CD4-positive, alpha-beta T cell treated with Interleukin-4 for 1 hour (primary cell): ENCODE measurements at regions not wholly inside any gene's neighbourhood (a gene's known extent, or its start where the extent isn't known, plus 50 kb on each side); places are given as distances from the start of the nearest gene placed in this dataset.

Experiments
- DNase-seq, 2 donors: peaks; one replicate each; pipeline ENCODE4 v3.0.0-alpha.2; 2020 to 2022

GRCh38 chr1:79845936-79846335 lies 839.4 kb upstream of the ADGRL4 start:
- DNase-seq = no peak

DNA sequence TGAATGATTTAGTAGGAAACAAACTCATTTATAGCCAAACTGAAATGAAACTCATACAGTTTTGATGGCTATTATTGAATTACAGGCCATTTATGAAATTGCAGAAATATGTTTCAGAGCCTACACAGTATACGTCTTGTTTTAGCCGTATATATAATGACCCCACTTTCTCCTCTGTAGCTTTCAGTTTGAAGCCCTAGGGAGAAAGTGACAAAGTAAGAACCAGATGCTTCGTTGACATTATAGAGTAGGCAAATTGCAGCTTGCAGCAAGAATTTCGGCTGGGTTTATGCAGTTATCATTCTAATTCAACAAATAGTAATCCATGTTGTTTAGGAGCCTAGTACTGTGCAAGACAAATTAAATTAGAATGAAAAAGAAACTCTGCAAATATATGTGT lies 836.3 kb upstream of the ADGRL4 start:
- no peak for DNase-seq

DNA sequence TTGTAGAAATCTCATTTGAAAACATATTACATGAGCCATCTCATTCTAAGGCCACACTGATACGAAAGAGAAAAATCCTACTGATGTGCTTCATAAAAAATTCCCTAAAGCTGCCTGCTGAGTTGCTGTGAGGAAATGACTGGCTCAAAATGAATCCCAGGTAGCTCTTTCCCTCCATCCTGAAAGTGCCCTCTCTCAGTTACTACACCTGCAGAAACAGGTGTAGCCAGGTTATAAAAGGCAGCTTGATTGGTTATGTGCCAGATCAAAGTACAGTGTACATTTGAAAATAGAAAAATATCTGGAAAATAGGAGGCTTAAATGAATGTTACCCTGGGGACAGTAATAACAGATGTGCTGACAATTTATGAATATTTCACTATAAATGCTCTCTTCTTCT lies 833.4 kb upstream of the ADGRL4 start:
- DNase-seq = no peak

GRCh38 chr1:79827446-79827845 lies 820.9 kb upstream of the ADGRL4 start:
- no peak for DNase-seq

DNA sequence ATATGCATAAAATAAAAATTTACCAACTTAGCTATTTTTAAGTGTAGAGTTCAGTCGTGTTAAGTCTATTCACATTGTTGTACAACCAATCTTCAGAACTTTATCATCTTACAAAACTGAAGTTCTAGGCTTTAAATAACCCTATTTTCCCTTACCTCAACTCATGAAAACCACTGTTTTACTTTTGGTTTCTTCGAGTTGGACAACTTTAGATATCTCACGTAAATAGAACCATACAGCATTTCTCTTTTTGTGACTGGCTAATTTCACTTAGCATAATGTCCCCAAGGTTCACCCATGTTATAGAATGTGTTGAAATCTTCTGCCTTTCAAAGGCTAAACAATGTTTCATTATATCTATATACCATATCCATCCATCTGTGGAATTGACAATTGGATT lies 819.0 kb upstream of the ADGRL4 start:
- DNase-seq = no peak

DNA sequence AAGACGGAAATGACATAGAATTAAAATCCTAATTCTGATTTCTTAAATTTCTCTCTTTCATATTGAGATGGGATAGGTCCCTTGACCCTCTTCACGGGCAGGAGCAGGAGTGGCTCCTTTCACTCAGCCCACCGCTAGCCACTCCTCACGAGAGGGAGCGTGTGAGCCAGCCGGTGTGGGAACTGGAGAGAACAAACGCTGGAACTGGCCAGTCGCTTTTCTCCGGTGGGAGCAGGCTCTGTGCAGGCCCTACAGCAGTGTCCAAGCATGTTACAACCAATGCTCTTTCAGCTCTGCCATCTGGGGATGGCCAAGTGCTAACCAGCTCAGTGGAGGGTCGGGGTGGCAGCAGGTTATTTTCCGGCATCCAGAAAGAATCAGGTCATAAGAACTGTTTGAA lies 815.5 kb upstream of the ADGRL4 start:
- no peak for DNase-seq

- no peak for DNase-seq
Observed at GRCh38 chr1:79819140-79819539, 812.6 kb upstream of the ADGRL4 start.

DNA sequence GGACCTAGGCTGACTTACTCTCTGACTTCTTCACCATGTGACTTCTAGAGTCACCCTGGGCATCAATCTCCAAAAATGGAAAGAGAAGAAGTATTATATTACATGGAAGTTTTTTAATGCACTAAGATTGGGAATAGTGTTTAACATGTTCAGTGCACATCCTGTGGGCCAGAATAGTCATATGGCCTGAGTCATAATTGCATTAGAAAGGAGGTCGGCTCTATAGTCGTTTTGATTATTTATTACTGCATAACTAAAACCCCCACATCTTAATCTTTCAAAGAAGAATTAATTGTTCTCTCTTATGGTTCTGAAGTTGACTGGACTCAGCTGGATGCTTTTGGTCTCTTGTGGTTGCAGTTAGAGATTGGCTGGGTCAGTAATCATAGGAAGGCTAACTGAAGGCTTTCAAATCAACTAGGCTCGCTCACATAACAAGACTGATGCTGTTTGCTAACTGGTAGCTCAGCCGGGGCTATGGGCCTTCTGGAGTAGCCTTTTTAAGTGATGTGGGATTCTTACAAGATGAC lies 810.6 kb upstream of the ADGRL4 start:
- no peak for DNase-seq

DNA sequence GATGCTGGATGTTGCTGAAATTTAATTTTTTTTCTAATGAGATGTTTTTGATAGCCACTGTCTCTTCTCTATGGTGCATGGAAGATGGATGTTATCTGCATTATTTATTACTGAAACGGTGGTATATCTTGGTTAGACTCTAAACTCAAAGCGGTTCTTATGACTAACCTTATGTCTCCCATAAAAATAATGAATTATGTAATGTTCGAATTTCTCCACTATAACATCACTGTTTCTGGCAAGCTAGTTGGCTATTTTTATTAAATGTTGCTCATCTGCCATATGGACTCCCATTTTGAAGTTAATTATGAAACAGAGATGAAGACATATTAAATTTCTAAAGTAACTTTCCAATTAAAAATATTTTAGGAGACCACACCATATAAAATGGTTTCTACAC lies 808.6 kb upstream of the ADGRL4 start:
- no peak for DNase-seq

GRCh38 chr1:79811173-79811572 lies 804.6 kb upstream of the ADGRL4 start:
- no peak for DNase-seq

DNA sequence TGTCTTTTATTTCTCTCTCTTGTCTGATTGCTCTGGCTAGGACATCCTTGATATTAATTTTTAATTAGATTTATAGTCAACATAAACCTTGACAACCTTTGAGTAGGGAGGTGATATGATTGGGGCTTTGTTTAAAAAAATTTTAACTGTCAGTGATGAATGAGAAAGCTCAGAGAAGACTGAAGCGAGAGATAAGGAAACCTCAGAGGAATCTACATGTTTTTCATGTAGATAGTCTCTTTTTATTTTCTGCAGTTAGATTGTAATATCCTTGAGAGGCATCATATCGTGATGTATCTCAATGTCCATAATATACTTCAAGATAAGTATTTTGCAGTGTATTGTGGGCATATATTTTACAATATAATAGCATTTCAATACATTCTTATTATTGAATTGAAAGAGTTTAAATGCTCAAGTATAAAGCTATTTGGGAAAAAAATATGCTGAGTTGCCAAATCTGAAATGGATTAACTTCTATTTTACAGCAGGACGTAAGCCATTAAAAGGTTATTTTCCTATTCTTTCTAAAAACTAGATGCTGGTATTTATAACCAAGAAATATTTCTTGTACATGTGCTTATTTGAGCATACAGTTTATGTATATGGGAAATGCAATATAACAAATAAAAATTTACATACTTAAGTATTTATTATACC lies 802.4 kb upstream of the ADGRL4 start:
- no peak for DNase-seq

DNA sequence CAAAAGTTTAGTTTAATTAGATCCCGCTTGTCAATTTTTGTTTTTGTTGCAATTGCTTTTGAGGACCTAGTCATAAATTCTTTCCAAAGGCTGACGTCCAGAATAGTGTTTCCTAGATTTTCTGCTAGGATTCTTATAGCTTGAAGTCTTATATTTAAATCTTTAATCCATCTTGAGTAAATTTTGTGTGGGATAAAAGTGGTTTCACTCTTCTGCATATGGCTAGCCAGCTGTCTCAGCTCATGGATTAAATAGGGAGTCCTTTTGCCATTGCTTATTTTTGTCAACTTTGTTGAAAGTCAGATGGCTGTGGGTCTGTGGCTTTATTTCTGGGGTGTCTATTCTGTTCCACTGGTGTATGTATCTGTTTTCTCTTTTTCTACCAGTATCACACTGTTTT lies 801.3 kb upstream of the ADGRL4 start:
- no peak for DNase-seq

DNA sequence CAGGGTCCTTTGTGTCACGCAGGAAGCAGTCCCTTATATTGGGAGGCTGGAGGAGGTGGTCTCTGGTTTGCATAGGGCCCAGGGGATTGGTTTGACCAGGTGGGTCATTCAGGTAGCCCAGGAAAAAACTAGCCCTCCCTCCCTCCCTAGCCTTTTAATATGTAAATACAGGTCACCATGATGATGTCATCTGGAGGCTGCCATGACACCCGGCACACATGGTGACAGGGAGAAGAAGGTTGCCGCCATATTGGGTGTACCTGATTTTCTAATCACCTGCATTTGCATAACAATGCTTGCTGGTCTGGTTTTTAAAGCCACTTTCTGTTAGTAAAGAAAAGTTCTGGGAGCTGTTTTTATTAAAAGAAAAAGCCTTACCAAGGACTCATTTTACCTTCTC lies 791.0 kb upstream of the ADGRL4 start:
- no peak for DNase-seq

DNA sequence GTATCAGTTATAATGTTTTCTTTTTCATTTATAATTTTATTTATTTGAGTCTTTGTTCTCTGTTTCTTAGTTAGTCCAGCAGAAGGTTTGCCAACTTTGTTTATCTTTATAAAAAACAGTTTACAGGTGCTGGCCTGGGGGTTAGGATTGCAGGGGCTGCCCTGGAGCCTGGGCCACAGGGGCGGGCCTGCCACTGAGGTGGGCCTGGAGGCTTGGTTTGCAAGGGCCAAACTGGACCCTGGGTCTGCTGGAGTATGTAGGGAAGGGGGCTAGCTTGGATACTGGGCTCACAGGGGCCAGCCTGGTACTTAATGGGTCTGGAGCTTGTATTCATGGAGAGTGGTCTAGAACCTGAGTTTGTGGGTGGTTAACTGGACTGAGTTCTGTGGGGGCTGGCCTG lies 789.9 kb upstream of the ADGRL4 start:
- DNase-seq = no peak

- DNase-seq = no peak
Observed at GRCh38 chr1:79792219-79792930, 785.8 kb upstream of the ADGRL4 start.

DNA sequence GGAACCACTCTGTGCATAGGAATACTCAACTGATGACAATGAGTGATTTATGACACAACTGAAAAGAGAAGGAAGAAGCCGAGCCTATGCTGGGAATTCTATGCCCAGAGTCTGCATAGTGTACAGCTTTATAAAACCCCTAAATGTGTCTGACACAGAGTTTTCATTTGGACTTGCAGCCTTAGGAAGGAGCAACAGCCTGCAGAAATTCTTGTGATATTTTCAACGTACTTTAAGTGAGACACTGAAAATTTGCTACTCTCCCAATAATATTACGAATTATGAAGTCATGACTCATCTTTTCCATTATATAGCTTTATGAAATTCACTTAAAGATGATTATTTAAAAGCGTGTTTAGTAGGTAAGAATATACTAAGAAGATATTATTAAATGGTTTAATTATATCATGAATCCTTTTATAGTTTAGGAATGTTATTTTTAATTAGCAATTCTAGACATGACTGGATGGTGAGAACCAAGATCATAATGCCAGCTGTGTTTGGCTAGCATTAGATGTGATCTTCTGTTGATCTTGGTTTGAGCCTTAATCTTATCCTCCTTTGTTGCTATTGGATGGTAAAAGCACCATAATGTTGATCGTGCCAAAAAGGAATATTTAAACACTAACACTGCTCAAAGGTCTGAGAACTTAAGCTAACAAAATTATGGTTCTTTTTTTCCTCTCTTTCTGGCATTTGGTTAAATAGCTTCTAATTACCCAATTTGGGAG lies 785.1 kb upstream of the ADGRL4 start:
- DNase-seq = no peak

DNA sequence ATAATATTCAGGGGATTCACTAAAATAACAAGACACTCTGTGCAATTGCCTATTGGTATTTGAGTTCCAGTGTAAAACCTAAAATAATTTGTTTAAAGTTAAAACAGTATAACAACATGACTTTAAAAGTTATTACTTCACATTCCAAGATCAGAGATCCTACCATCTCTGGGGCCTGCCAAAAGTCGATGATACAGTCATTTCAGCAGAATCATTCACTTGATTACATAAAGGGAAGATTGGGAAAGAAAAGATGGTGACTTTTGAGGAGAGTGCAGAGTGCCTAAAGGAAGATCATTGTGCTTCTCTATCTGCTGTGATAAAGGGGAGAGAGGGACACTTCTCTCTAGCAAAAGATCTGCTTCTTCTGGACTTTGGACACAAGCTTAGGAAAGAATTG lies 784.4 kb upstream of the ADGRL4 start:
- DNase-seq = no peak

- DNase-seq = no peak
Observed at GRCh38 chr1:79787631-79788030, 781.1 kb upstream of the ADGRL4 start.

GRCh38 chr1:79785964-79786363 lies 779.4 kb upstream of the ADGRL4 start:
- DNase-seq = no peak

DNA sequence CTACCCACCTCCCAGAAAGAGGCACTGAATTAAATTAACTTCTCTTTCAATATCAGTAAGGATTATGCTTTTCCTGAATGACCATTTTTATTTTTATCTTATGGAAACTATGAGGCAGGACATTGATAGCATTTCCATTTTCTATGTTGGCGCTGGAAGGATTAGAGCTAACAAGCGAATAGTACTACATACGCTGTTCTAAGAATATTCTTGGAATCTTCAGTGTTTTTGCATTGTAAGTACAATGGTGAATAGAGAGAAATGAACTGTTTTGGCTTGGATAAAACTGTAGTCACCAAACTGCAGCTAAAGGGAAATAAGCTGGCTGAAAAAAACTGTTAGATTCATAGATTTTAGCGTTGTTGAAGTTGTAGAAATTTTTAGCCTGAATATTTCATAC lies 779.0 kb upstream of the ADGRL4 start:
- DNase-seq = no peak

- no peak for DNase-seq
Observed at GRCh38 chr1:79781261-79781660, 774.7 kb upstream of the ADGRL4 start.

DNA sequence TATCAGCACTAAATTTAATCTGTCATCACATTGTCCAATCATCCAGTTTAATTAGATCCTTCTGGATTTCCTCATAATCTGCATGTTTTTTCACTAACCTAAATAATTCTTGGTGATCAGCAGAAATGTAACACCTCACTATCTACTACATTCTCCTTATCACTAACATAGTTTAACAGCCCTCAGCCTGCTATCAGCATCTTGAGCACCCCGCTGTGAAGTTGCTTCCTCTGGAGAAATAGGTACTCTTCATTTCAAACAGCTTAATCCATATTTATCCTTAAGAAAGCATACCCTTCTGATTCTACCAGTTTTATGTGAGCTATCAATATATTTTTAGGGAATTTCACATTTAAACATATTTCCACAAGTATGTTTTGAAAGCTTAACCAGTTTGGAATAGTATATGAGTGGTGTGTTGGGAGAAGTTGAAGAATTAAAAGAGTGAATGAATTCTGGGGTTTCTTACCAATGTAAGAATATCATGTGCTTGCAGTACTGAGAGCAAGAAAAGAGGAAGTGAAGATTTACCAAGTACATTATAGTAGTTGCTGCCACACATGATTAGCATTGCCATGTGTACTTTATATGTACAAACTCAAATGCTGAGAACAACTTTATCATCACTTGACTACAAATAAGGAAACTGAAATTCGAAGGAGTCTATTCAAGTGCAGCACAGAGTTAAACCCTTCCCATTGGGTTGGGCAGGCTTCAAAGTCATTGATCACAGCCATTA lies 771.1 kb upstream of the ADGRL4 start:
- DNase-seq = no peak

- DNase-seq = no peak
Observed at GRCh38 chr1:79775402-79775801, 768.9 kb upstream of the ADGRL4 start.
